HG03135 (cell line): ENCODE measurements at regions not wholly inside any gene's neighbourhood (a gene's known extent, or its start where the extent isn't known, plus 50 kb on each side); places are given as distances from the start of the nearest gene placed in this dataset.
"Not testable (repeated sequence)": the region's sequence is repeated elsewhere in the genome, so short reads cannot be mapped to it uniquely, and the experiment has no call there.

Source experiments
- ATAC-seq: cut with Tn5 transposase; IDR thresholded peaks from one replicate; pipeline ENCODE4 v1.9.1; 2021; ENCODE audit warnings: mild to moderate bottlenecking, moderate library complexity; ENCODE audit not compliant: unreplicated experiment

DNA sequence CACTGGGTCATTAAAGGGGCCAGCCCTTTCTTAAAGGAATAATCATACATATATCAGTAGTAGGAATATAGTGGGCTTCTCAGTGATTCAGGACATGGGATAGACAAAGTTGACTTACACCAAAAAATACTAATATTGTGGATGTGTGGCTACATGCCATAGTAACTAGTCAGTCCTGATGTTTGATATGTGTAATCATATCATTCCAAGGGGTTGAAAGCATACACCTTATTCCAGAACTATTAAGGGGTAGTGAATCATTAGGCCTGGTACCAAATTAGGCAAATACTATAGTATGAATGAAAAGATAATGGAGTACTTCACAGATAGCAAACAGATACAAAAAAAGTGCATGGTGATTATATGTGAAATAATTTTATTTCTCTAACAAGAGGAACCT is 814.9 kb upstream of the NRXN1 start:
- no peak for ATAC-seq

GRCh38 chr2:51846018-51846417 is 814.1 kb upstream of the NRXN1 start:
- ATAC-seq: no peak

GRCh38 chr2:51844596-51844995 is 812.7 kb upstream of the NRXN1 start:
- ATAC-seq: no peak

- no peak for ATAC-seq
Measured at GRCh38 chr2:51829477-51829876, 797.5 kb upstream of the NRXN1 start.

DNA sequence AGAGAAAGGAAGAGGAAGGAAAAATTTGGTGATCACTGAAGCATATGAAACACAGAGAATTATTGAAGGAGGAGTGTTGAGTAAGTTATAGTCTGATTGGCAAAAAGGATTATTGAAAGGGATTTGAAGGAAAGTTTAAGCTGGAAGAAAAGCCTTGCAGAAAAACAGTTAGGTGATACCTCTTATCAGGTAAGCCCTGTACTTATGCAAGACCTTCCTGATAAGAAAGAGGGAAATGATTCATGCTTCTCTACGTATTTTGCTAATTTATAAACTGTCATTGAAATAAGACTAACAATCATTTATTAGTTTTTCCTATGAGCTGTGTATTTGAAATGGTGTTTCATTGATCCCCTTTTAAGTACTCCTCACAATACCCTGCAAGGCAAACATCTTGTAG is 793.9 kb upstream of the NRXN1 start:
- ATAC-seq: no peak

GRCh38 chr2:51813247-51813646 is 781.3 kb upstream of the NRXN1 start:
- ATAC-seq: no peak

- no peak for ATAC-seq
Measured at GRCh38 chr2:51812138-51812866, 780.4 kb upstream of the NRXN1 start.

DNA sequence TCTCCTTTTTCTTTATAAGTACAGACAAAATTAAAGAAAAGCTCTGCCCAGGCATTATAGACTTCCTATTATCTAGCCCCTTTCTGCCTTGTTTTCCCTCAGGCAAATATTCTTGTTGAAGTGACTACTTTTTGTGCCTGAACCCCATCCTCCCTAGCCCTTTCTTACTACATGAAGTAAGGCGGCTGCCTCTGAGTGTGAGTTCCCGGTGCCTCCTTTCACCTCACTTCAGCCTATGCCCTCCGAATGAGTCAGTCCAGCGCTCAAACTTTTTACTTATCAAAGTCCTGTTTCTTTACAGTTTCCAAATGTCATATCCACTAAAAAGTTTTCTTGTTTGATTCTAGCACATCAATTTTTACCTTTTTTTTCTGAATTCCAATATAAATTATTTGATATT is 778.3 kb upstream of the NRXN1 start:
- no peak for ATAC-seq

DNA sequence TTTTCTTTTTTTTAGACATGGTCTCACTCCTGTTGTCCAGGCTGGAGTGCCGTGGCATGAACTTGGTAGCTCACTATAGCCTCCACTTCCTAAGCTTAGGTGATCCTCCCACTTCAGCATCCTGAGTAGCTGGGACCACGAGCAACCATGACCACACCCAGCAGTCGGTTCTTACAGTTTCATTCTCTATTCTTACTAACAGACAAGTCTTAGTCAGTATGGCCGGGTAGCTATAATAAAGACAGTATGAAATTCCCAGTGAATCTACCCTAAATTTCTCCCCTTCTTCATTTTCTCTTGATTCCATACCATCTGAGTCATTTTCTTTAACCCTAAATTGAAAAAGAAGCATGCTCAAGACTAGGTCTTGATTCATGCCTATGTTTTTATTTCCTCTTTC is 775.3 kb upstream of the NRXN1 start:
- ATAC-seq: no peak

GRCh38 chr2:51795248-51795888 is 763.4 kb upstream of the NRXN1 start:
- ATAC-seq: no peak

- ATAC-seq: no peak
Measured at GRCh38 chr2:51791496-51791895, 759.6 kb upstream of the NRXN1 start.

- no peak for ATAC-seq
Measured at GRCh38 chr2:51790854-51791253, 758.9 kb upstream of the NRXN1 start.

GRCh38 chr2:51789918-51790317 is 758.0 kb upstream of the NRXN1 start:
- no peak for ATAC-seq

DNA sequence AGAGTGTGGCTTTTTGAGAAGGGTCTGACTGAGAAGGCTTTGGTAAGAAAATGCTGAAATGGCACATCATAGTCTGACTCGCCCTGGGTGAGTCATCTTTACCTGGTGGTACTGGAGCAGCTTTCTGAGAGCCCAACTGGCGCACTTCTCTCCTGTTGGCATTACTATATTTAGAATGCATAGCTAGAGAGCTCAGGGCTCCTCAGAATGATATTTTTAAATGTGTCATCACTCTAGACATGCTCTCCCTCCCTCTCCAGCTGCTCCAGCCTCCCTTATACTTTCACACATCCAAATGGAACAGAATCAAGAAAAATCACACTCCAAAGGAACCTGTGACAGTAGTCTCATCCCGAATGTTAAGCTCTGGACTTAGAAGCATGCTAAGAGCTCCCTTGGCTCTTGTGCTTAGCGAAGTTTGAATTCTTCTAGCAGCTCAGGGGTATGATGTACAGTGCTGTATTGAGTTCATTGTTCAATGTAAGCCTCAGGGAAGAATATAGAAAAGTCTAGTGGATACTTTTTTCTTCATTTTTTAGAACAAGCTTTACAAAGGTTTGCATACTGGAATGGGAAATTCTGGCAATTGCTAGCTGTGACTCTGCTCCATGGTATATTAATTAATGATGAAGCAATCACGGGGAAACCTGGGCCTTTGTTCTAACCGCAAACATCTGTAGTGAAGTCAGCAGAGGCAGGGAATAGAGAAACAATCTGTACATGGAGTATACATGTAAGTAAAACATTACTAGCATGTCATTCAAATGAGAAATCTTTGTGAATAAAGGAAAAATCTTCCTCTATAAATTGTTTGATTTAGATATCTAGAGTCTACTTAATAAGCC is 751.2 kb upstream of the NRXN1 start:
- ATAC-seq: no peak

- no peak for ATAC-seq
Measured at GRCh38 chr2:51781691-51782090, 749.8 kb upstream of the NRXN1 start.

- ATAC-seq: no peak
Measured at GRCh38 chr2:51780353-51780752, 748.4 kb upstream of the NRXN1 start.

DNA sequence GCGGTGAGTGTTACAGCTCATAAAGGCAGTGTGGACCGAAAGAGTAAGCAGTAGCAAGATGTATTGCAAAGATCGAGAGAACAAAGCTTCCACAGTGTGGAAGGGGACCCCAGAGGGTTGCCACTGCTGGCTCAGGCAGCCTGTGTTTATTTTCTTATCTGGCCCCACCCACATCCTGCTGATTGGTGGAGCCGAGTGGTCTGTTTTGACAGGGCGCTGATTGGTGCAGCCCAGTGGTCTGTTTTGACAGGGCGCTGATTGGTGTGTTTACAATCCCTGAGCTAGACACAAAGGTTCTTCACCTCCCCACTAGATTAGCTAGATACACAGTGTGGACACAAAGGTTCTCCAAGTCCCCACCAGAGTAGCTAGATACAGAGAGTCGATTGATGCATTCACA is 747.8 kb upstream of the NRXN1 start:
- not testable (repeated sequence) for ATAC-seq

DNA sequence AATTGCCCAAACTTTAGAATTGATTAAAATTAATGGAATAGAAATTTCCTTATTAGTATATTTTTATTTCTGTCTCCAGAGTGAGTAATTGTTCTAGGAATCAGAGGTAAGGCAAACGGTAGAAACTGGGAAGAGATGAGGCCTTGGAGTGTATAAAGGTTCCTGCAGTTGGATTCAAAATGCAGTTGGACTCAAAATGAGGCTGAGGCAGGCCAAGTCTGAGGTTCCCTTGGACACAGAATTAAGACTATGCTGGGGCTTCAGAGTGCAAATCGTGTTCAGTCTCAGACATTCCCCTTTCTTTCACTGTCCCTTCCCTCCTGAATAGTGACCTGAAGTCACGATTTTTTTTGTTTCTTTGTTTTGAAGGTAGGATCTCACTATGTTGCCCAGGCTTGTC is 746.9 kb upstream of the NRXN1 start:
- no peak for ATAC-seq

DNA sequence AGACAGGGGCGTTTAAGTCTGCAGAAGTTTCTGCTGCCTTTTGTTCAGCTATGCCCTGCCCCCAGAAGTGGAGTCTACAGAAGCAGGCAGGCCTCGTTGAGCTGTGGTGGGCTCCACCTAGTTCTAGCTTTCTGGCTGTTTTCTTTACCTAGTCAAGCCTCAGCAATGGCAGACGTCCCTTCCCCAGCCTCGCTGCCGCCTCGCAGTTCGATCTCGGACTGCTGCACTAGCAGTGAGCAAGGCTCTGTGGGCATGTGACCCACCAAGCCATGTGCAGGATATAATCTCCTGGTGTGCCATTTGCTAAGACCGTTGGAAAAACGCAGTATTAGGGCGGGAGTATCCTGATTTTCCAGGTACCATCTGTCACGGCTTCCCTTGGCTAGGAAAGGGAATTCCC is 742.7 kb upstream of the NRXN1 start:
- ATAC-seq: not testable (repeated sequence)

DNA sequence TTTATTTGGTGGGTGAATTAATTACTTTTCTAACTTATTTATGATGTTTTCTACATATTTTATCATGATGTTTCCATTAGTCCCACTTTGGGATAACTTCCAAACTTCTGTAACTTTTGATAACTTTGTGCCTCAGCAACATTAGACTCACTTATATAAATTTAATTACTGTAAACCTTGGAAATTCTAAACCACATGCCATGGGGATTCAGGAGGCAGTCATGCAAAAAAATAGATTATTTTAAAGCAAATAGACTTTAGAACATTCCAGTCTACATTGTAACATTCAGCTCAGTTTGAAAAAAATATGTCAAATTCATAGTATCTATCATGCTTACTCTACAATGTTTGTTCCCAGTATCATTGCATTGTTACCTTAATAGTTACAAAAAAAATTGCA is 728.5 kb upstream of the NRXN1 start:
- ATAC-seq: no peak

DNA sequence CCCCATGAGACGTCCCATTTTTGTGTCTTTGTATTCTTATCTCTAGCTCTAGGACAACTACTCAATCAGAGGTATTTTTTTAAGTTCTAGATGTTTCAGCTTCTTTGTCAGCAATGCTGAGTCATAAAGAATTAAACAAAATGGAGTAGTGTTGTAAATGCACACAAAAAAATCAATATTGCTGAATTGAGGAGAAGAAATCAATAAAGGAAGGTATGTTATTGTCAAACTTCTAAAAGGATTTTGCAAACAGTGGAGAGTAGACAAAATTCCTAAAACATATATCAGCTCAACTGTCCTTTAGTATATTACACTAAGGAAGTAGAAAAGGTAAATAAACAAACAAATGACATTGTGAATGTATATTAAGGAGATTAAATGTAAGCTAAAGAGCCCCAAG is 726.1 kb upstream of the NRXN1 start:
- no peak for ATAC-seq

DNA sequence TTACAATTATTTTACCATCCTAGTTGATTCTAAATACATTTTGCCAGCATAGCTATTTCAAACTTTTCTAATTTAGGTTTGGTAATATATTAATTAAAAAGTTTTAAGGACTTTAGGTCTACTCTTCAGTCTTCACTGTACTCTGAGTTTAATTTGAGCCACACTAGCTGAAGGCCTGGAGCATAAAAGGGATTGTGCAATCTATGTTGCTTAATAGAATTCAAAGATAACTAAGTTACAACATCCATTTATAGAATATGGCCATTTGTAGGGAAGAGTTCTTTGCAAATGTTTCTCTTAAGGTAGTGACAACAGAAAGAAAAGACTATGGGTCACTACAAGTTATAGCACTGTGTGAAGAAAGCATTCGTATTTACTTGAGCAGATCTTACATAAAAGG is 702.2 kb upstream of the NRXN1 start:
- no peak for ATAC-seq
